ENCODE measurements at regions not wholly inside any gene's neighbourhood (a gene's known extent, or its start where the extent isn't known, plus 50 kb on each side); places are given as distances from the start of the nearest gene placed in this dataset.

DNA sequence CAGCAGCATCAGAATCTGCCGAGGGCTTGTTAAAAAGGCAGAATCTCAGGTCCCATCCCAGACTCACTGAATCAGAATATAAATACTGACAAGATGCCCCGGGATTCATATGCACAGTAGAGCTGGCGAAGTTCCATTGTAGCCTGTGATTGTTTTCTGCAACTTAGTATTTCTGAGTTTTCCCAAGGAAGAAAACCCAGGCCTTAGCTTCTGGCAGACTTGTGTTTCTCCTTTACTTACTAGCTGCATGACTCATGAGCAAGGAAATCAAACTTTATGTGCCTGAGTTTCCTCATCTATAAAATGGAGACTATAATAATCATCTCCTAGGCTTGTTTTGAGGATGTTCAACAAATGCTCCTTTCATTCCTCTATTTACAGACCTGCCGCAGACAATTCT, 278.5 kb upstream of the PLEKHG7 start:
- Histone ChIP-seq H3K9me3 (no peaks in the 10 kb centered on the region), H3K4me2 (peak overlapping the region; percentile 12; the same call in 2 of the 3 replicates), H3K4me1 (peaks cover 31% of the 10 kb centered on the region), H3K4me3 (no peak overlapping the region), H3K27ac (peak overlapping the region in 1 of 2 experiments; percentile 51; a peak in 2 of 6 replicates)
- ATAC-seq, result peak in 1 of 2 experiments; percentile 33; a peak in 1 of 6 replicates
- no peak for TF ChIP-seq FOSB (CRISPR knock-in tag; IDR thresholded peaks at IDR 0.05)
- no peak for TF ChIP-seq FOSL2 (IDR thresholded peaks at IDR 0.05)
- 0 out of 2 replicates have a peak, but pooled peaks have one; percentile 30 for TF ChIP-seq FOSL2 (CRISPR knock-in tag; IDR thresholded peaks at IDR 0.05)
- WGBS (ENCODE audit: missing lambda C conversion rate), result 60% methylated on average over 4 of the region's 4 CpGs
- no peak for FAIRE-seq
- DNase-seq (ENCODE audit: low read depth in 1 of 2, low spot score in 1 of 2), result no peak
- ChIA-PET POLR2A (no interaction called here), CTCF (interaction anchor here (1.0 kb wide), 1 partner anchor 16 kb away, joined by 3 read pairs; no protein-coding TSS in a partner anchor)

DNA sequence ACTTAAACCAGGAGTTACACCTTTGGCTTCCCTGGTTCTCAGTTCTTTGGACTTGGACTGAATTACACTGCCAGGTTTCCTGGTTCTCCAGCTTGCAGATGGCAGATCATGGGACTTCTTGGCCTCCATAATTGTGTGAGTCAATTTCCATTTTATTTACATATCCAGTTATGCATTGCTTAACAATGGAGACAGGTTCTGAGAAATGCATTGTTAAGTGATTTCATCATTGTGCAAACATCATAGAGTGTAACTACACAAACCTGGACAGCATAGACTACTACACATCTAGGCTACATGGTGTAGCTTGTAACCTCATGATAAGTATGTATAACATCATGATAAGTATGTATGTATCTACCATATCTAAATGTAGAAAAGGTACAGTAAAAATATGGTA, 276.1 kb upstream of the BTG1 start:
- peak; percentile 13 for FAIRE-seq

DNA sequence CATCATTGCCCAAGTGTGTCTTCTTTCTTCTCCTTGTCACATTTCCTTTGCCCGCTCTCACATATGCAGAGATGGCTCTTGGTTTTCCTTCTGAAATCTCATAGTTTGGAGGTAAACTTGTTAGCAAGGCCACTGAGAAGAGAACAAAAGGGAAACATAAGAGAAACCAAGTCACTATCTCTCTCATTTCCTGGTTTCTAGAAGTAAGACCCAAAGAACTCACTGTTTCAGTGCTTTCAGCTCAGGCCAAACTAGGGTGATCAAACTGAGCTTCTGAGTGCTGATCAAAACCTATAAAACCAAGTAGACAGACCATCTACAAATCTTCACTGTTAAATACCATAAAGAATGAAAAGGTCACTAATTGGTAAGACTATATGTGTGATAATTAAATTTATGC, 275.4 kb upstream of the BTG1 start:
- peak; percentile 7 for FAIRE-seq

More for the DNA sequence above, 276.1 kb upstream of the BTG1 start:
- CTCF ChIA-PET, result interaction anchor here (1.5 kb wide), 1 partner anchor 15 kb away, joined by 3 read pairs; no protein-coding TSS in a partner anchor
- peaks cover 31% of the 10 kb centered on the region for H3K4me1 ChIP-seq
- H3K9me3 ChIP-seq, result no peaks in the 10 kb centered on the region
- peak; percentile 74 to 87 for ATAC-seq
- peak overlapping the region; percentile 38 for H3K4me2 ChIP-seq
- H3K27ac ChIP-seq, result peak overlapping the region; percentile 51 to 65
- H3K4me3 ChIP-seq, result no peak overlapping the region
- peak in 1 of 2 experiments; percentile 75 for DNase-seq (ENCODE audit: low read depth in 1 of 2, low spot score in 1 of 2)
- POLR2A ChIA-PET, result no interaction called here
- TF ChIP-seq ZC3H11A (IDR thresholded peaks at IDR 0.05), result 0 out of 2 replicates have a peak, but pooled peaks have one; percentile 2
- TF ChIP-seq FOSB (CRISPR knock-in tag; IDR thresholded peaks at IDR 0.05), result no peak
- TF ChIP-seq CEBPB (IDR thresholded peaks at IDR 0.05), result peak; percentile 56 to 84; a peak in 3 of 4 replicates
- TF ChIP-seq FOSL2 (IDR thresholded peaks at IDR 0.05), result no peak
- peak; percentile 74 for TF ChIP-seq FOSL2 (CRISPR knock-in tag; IDR thresholded peaks at IDR 0.05)
- TF ChIP-seq MAFK (IDR thresholded peaks at IDR 0.05; ENCODE audit: partially characterized antibody), result no peak
- TF ChIP-seq NR3C1 (IDR thresholded peaks at IDR 0.05), result no peak
- 0 out of 2 replicates have a peak, but pooled peaks have one; percentile 31 for TF ChIP-seq JUNB (IDR thresholded peaks at IDR 0.05)
- no peak for TF ChIP-seq KDM1A (IDR thresholded peaks at IDR 0.05; ENCODE audit: low read depth)
- TF ChIP-seq GATA3 (IDR thresholded peaks at IDR 0.05; ENCODE audit: borderline replicate concordance), result 0 out of 2 replicates have a peak, but pooled peaks have one; percentile 21
- 0 out of 2 replicates have a peak, but pooled peaks have one; percentile 13 for TF ChIP-seq HES2 (IDR thresholded peaks at IDR 0.05)

More for the DNA sequence above, 275.4 kb upstream of the BTG1 start:
- Histone ChIP-seq H3K4me3 (no peak overlapping the region), H3K9me3 (no peaks in the 10 kb centered on the region), H3K4me2 (peak overlapping the region; percentile 38; the same call in 1 of the 3 replicates), H3K27ac (peak overlapping the region; percentile 51 to 65; a peak in 5 of 6 replicates), H3K4me1 (peaks cover 31% of the 10 kb centered on the region)
- WGBS (ENCODE audit: missing lambda C conversion rate), result 85% methylated on average over 1 of the region's 1 CpG
- ATAC-seq (no peak), DNase-seq (ENCODE audit: low read depth in 1 of 2, low spot score in 1 of 2) (no peak)
- POLR2A ChIA-PET, result no interaction called here
- CTCF ChIA-PET, result interaction anchor here (1.5 kb wide), 1 partner anchor 14 kb away, joined by 3 read pairs; no protein-coding TSS in a partner anchor
- TF ChIP-seq SMC3 (IDR thresholded peaks at IDR 0.05) (no peak), JUNB (IDR thresholded peaks at IDR 0.05) (no peak), KDM1A (IDR thresholded peaks at IDR 0.05; ENCODE audit: low read depth) (no peak), ELK1 (IDR thresholded peaks at IDR 0.05; ENCODE audit: low read depth, low read length) (no peak), MYC (IDR thresholded peaks at IDR 0.05; ENCODE audit: borderline replicate concordance, low read length) (no peak), EHMT2 (IDR thresholded peaks at IDR 0.05; ENCODE audit: low read depth) (no peak), NFE2L2 (conservative IDR thresholded peaks at IDR 0.05; ENCODE audit: low read length) (no peak), E2F6 (IDR thresholded peaks at IDR 0.05; ENCODE audit: borderline replicate concordance, low read depth) (no peak), ATOH8 (CRISPR knock-in tag; IDR thresholded peaks at IDR 0.05; ENCODE audit: low read depth) (no peak), HOXA7 (CRISPR knock-in tag; IDR thresholded peaks at IDR 0.05) (no peak), HOXB5 (CRISPR knock-in tag; IDR thresholded peaks at IDR 0.05) (no peak), MAX (IDR thresholded peaks at IDR 0.05) (no peak)

Data from A549 (cell line).